GM23248 (cell line): ENCODE measurements at regions not wholly inside any gene's neighbourhood (a gene's known extent, or its start where the extent isn't known, plus 50 kb on each side); places are given as distances from the start of the nearest gene placed in this dataset.

ENCODE experiments used
- EZH2 ChIP-seq: fragments of 200-600 bp; sonication (generic); IDR thresholded peaks from 2 replicates; pipeline ENCODE4 v1.6.1; 2018; ENCODE audit warnings: antibody characterized with exemption, mild to moderate bottlenecking; ENCODE audit not compliant: insufficient read depth, poor library complexity, severe bottlenecking
- EZH2phosphoT487 ChIP-seq: fragments of 200-600 bp; sonication (generic); IDR thresholded peaks from 2 replicates; pipeline ENCODE4 v1.6.1; 2018; ENCODE audit warnings: antibody characterized with exemption, moderate library complexity, mild to moderate bottlenecking, low read depth; ENCODE audit not compliant: insufficient read depth

- TF ChIP-seq EZH2: no peak
- TF ChIP-seq EZH2phosphoT487: no peak
Observed at GRCh38 chr1:194052514-194053338, 866.3 kb upstream of the B3GALT2 start.
